ENCODE measurements at regions not wholly inside any gene's neighbourhood (a gene's known extent, or its start where the extent isn't known, plus 50 kb on each side); places are given as distances from the start of the nearest gene placed in this dataset.

GRCh38 chr7:124649397-124650014 is 116.1 kb downstream of the GPR37 start:
- no peak for TF ChIP-seq CTCF (IDR thresholded peaks at IDR 0.05; ENCODE audit: borderline replicate concordance, control extremely low read depth, extremely low read depth, insufficient read depth, missing control alignments)
- in situ Hi-C loops (cut with MboI; ENCODE audit: low sequenced_read_pairs, unreplicated experiment) = no loop called here
- DNase-seq (ENCODE audit: low spot score) = no peak

GRCh38 chr7:124647630-124648306 is 117.8 kb downstream of the GPR37 start:
- no peak for TF ChIP-seq CTCF (IDR thresholded peaks at IDR 0.05; ENCODE audit: borderline replicate concordance, control extremely low read depth, extremely low read depth, insufficient read depth, missing control alignments)
- in situ Hi-C loops (cut with MboI; ENCODE audit: low sequenced_read_pairs, unreplicated experiment) = no loop called here
- no peak for DNase-seq (ENCODE audit: low spot score)

GRCh38 chr7:124645704-124646103 is 119.9 kb downstream of the GPR37 start:
- in situ Hi-C loops (cut with MboI; ENCODE audit: low sequenced_read_pairs, unreplicated experiment) = no loop called here
- no peak for DNase-seq (ENCODE audit: low spot score)
- no peak for TF ChIP-seq CTCF (IDR thresholded peaks at IDR 0.05; ENCODE audit: borderline replicate concordance, control extremely low read depth, extremely low read depth, insufficient read depth, missing control alignments)

- in situ Hi-C loops (cut with MboI; ENCODE audit: low sequenced_read_pairs, unreplicated experiment) = no loop called here
- no peak for TF ChIP-seq CTCF (IDR thresholded peaks at IDR 0.05; ENCODE audit: borderline replicate concordance, control extremely low read depth, extremely low read depth, insufficient read depth, missing control alignments)
Measured at GRCh38 chr7:124643311-124643811, 122.2 kb downstream of the GPR37 start.

GRCh38 chr7:124635416-124635815 is 130.2 kb downstream of the GPR37 start:
- DNase-seq (ENCODE audit: low spot score) = no peak

More at GRCh38 chr7:124643311-124643811, 122.2 kb downstream of the GPR37 start:
- DNase-seq (ENCODE audit: low spot score) = no peak

GRCh38 chr7:124633740-124634139 is 131.9 kb downstream of the GPR37 start:
- TF ChIP-seq CTCF (IDR thresholded peaks at IDR 0.05; ENCODE audit: borderline replicate concordance, control extremely low read depth, extremely low read depth, insufficient read depth, missing control alignments) = no peak
- in situ Hi-C loops (cut with MboI; ENCODE audit: low sequenced_read_pairs, unreplicated experiment) = no loop called here
- no peak for DNase-seq (ENCODE audit: low spot score)

More at GRCh38 chr7:124635416-124635815, 130.2 kb downstream of the GPR37 start:
- in situ Hi-C loops (cut with MboI; ENCODE audit: low sequenced_read_pairs, unreplicated experiment) = no loop called here
- TF ChIP-seq CTCF (IDR thresholded peaks at IDR 0.05; ENCODE audit: borderline replicate concordance, control extremely low read depth, extremely low read depth, insufficient read depth, missing control alignments) = no peak

Data from GM13976 (cell line).